Mesenchymal stem cell (in vitro differentiated cells and primary cell): ENCODE measurements at regions not wholly inside any gene's neighbourhood (a gene's known extent, or its start where the extent isn't known, plus 50 kb on each side); places are given as distances from the start of the nearest gene placed in this dataset.
"Not testable (repeated sequence)": the region's sequence is repeated elsewhere in the genome, so short reads cannot be mapped to it uniquely, and the experiment has no call there.

Experiments
- DNase-seq: peaks from one replicate; pipeline ENCODE4 v3.0.0-alpha.2; 2013
- H2AFZ ChIP-seq: one replicate; pipeline ENCODE4 v1.6.1; 2013; ENCODE audit warnings: low read depth, mild to moderate bottlenecking, control low read depth, inconsistent platforms, low read length, moderate library complexity
- H2AK5ac ChIP-seq: 2 replicates; pipeline ENCODE4 v1.6.1; 2013; ENCODE audit warnings: low read length, moderate library complexity, mild to moderate bottlenecking, inconsistent platforms; ENCODE audit not compliant: severe bottlenecking
- H2BK120ac ChIP-seq: one replicate; pipeline ENCODE4 v1.6.1; 2013; ENCODE audit warnings: low read depth, mild to moderate bottlenecking, inconsistent platforms, low read length, moderate library complexity
- H2BK12ac ChIP-seq, 2 experiments: one replicate each; pipeline ENCODE4 v1.6.1; 2013; ENCODE audit warnings: inconsistent platforms in 2 of 2, low read length in 2 of 2, mild to moderate bottlenecking in 2 of 2, moderate library complexity in 2 of 2, control low read depth in 1 of 2
- H2BK15ac ChIP-seq: one replicate; pipeline ENCODE4 v1.6.1; 2013; ENCODE audit warnings: mild to moderate bottlenecking, low read depth, inconsistent platforms; ENCODE audit not compliant: poor library complexity, severe bottlenecking
- H2BK5ac ChIP-seq: 2 replicates; pipeline ENCODE4 v1.6.1; 2013; ENCODE audit warnings: low read depth, mild to moderate bottlenecking, low read length, control low read depth, inconsistent platforms; ENCODE audit not compliant: poor library complexity, severe bottlenecking
- H3K14ac ChIP-seq, 2 experiments: one replicate each; pipeline ENCODE4 v1.6.1; 2013; ENCODE audit warnings: inconsistent platforms in 2 of 2, low read length in 2 of 2, control low read depth in 1 of 2, mild to moderate bottlenecking in 1 of 2, moderate library complexity in 1 of 2
- H3K18ac ChIP-seq, 2 experiments: one replicate each; pipeline ENCODE4 v1.6.1; 2013; ENCODE audit warnings: inconsistent platforms in 2 of 2, low read length in 2 of 2, control low read depth in 1 of 2, low read depth in 1 of 2, mild to moderate bottlenecking in 1 of 2
- H3K23ac ChIP-seq, 2 experiments: one replicate each; pipeline ENCODE4 v1.6.1; 2013; ENCODE audit warnings: inconsistent platforms in 2 of 2, low read length in 2 of 2, mild to moderate bottlenecking in 2 of 2, moderate library complexity in 2 of 2, control low read depth in 1 of 2
- H3K27ac ChIP-seq: 2 replicates; pipeline ENCODE4 v1.5.1; 2013; ENCODE audit warnings: mild to moderate bottlenecking, moderate library complexity, low read length, control low read depth, inconsistent platforms; ENCODE audit not compliant: poor library complexity, severe bottlenecking
- H3K27me3 ChIP-seq, 2 experiments: 2 replicates each; pipeline versions ENCODE4 v1.6.1 to v1.7.0; 2013; ENCODE audit warnings: low read length in 2 of 2, mild to moderate bottlenecking in 2 of 2, moderate library complexity in 2 of 2, control low read depth in 1 of 2, inconsistent platforms in 1 of 2; ENCODE audit not compliant: control insufficient read depth in 1 of 2, insufficient read depth in 1 of 2
- H3K36me3 ChIP-seq, 2 experiments: 2 replicates each; pipeline versions ENCODE4 v1.6.1 to v1.7.0; 2013; ENCODE audit warnings: low read length in 2 of 2, control low read depth in 1 of 2, inconsistent platforms in 1 of 2, low read depth in 1 of 2, mild to moderate bottlenecking in 1 of 2; ENCODE audit not compliant: insufficient read depth in 2 of 2, control insufficient read depth in 1 of 2
- H3K4ac ChIP-seq, 2 experiments: one replicate each; pipeline ENCODE4 v1.6.1; 2013; ENCODE audit warnings: inconsistent platforms in 2 of 2, low read length in 2 of 2, mild to moderate bottlenecking in 2 of 2, moderate library complexity in 2 of 2, control low read depth in 1 of 2, low read depth in 1 of 2
- H3K4me1 ChIP-seq: 2 replicates; pipeline ENCODE4 v1.6.1; 2013; ENCODE audit warnings: low read depth, low read length, control low read depth; ENCODE audit not compliant: control insufficient read depth, insufficient read depth
- H3K4me2 ChIP-seq: 2 replicates; pipeline ENCODE4 v1.6.1; 2013; ENCODE audit warnings: low read length, mild to moderate bottlenecking, inconsistent platforms; ENCODE audit not compliant: poor library complexity, severe bottlenecking
- H3K4me3 ChIP-seq, 2 experiments: 2 replicates each; pipeline versions ENCODE4 v1.5.1 to v1.7.0; 2013; ENCODE audit warnings: low read length in 2 of 2, mild to moderate bottlenecking in 2 of 2, control low read depth in 1 of 2, low read depth in 1 of 2; ENCODE audit not compliant: insufficient read depth in 1 of 2
- H3K79me1 ChIP-seq: replicated peaks from 2 replicates; pipeline ENCODE4 v1.6.1; 2013; ENCODE audit warnings: mild to moderate bottlenecking, control low read depth, low read length, inconsistent platforms; ENCODE audit not compliant: poor library complexity, severe bottlenecking
- H3K9ac ChIP-seq: 2 replicates; pipeline ENCODE4 v1.7.0; 2013; ENCODE audit warnings: mild to moderate bottlenecking, low read length, moderate library complexity
- H3K9me3 ChIP-seq: 2 replicates; pipeline ENCODE4 v1.7.0; 2013; ENCODE audit warnings: mild to moderate bottlenecking, low read length; ENCODE audit not compliant: control insufficient read depth
- H4K8ac ChIP-seq: one replicate; pipeline ENCODE4 v1.6.1; 2013; ENCODE audit warnings: inconsistent platforms, mild to moderate bottlenecking, low read length, moderate library complexity
- H4K91ac ChIP-seq: one replicate; pipeline ENCODE4 v1.6.1; 2013; ENCODE audit warnings: mild to moderate bottlenecking, low read length, inconsistent platforms
- WGBS: methylation state at CpG from one replicate; pipeline ENCODE4 v1.1.7; 2013; ENCODE audit warnings: mixed read lengths; 5-methylcytosine and 5-hydroxymethylcytosine counted together

GRCh38 chr9:26643826-26644225 lies 248.8 kb downstream of the CAAP1 start:
- Histone ChIP-seq H2BK12ac (no peak overlapping the region), H4K8ac (no peak overlapping the region), H2AK5ac (no peak overlapping the region), H3K23ac (no peak overlapping the region), H3K9me3 (no peaks in the 10 kb centered on the region), H3K27me3 (peaks cover 0 to 4% of the 10 kb centered on the region in 2 experiments), H2BK120ac (no peak overlapping the region), H3K4me3 (no peak overlapping the region), H3K27ac (no peak overlapping the region), H3K18ac (no peak overlapping the region), H3K9ac (no peak overlapping the region), H3K79me1 (no peaks in the 10 kb centered on the region), H3K36me3 (no peaks in the 10 kb centered on the region), H3K4ac (no peak overlapping the region), H2BK5ac (no peak overlapping the region), H3K14ac (no peak overlapping the region), H2BK15ac (no peak overlapping the region), H2AFZ (no peak overlapping the region), H3K4me2 (no peak overlapping the region), H4K91ac (no peak overlapping the region), H3K4me1 (no peaks in the 10 kb centered on the region)
- WGBS = 85% methylated on average over 2 of the region's 4 CpGs
- no peak for DNase-seq

- Histone ChIP-seq H3K27ac (no peak overlapping the region), H3K23ac (no peak overlapping the region), H3K4ac (no peak overlapping the region), H4K8ac (no peak overlapping the region), H3K18ac (no peak overlapping the region), H3K4me1 (no peaks in the 10 kb centered on the region), H3K14ac (no peak overlapping the region), H3K36me3 (no peaks in the 10 kb centered on the region), H3K4me3 (no peak overlapping the region), H3K9me3 (no peaks in the 10 kb centered on the region), H3K4me2 (no peak overlapping the region), H3K9ac (no peak overlapping the region), H2BK12ac (no peak overlapping the region), H2BK15ac (no peak overlapping the region), H2BK120ac (no peak overlapping the region), H3K79me1 (no peaks in the 10 kb centered on the region), H3K27me3 (peaks cover 3 to 4% of the 10 kb centered on the region in 2 experiments), H2AK5ac (no peak overlapping the region), H4K91ac (no peak overlapping the region), H2AFZ (no peak overlapping the region), H2BK5ac (no peak overlapping the region)
- no peak for DNase-seq
- WGBS = no CpG with 5 or more reads among the region's 1 CpG
Measured at GRCh38 chr9:26639761-26640160, 252.8 kb downstream of the CAAP1 start.

- H3K27me3 ChIP-seq = peaks cover 0 to 3% of the 10 kb centered on the region in 2 experiments
- no peak overlapping the region for H2AK5ac ChIP-seq
- no peak overlapping the region for H3K4ac ChIP-seq
- no peak overlapping the region for H2BK15ac ChIP-seq
- H2AFZ ChIP-seq = no peak overlapping the region
- H4K91ac ChIP-seq = no peak overlapping the region
- H3K9ac ChIP-seq = no peak overlapping the region
- WGBS = 74% methylated on average over 4 of the region's 4 CpGs
- no peak overlapping the region for H2BK5ac ChIP-seq
- no peaks in the 10 kb centered on the region for H3K9me3 ChIP-seq
- no peaks in the 10 kb centered on the region for H3K4me1 ChIP-seq
- no peak overlapping the region for H2BK120ac ChIP-seq
- H3K4me2 ChIP-seq = no peak overlapping the region
- no peaks in the 10 kb centered on the region for H3K79me1 ChIP-seq
- DNase-seq = no peak
- no peak overlapping the region for H3K27ac ChIP-seq
- no peak overlapping the region for H2BK12ac ChIP-seq
- H3K4me3 ChIP-seq = no peak overlapping the region
- no peak overlapping the region for H3K14ac ChIP-seq
- no peak overlapping the region for H3K18ac ChIP-seq
- H3K23ac ChIP-seq = no peak overlapping the region
- no peaks in the 10 kb centered on the region for H3K36me3 ChIP-seq
- no peak overlapping the region for H4K8ac ChIP-seq
Measured at GRCh38 chr9:26637101-26637500, 255.5 kb downstream of the CAAP1 start.

GRCh38 chr9:26613851-26614350 lies 278.7 kb downstream of the CAAP1 start:
- not testable (repeated sequence) for H3K4me2 ChIP-seq, H2BK120ac ChIP-seq, H2BK15ac ChIP-seq, H3K4ac ChIP-seq, H3K9ac ChIP-seq, H2BK12ac ChIP-seq, H3K79me1 ChIP-seq, H4K91ac ChIP-seq, H3K23ac ChIP-seq, H2AFZ ChIP-seq, H3K9me3 ChIP-seq, H2BK5ac ChIP-seq, H3K27ac ChIP-seq, H3K36me3 ChIP-seq, H3K27me3 ChIP-seq, H4K8ac ChIP-seq, H3K4me1 ChIP-seq, H2AK5ac ChIP-seq, H3K14ac ChIP-seq, H3K18ac ChIP-seq, H3K4me3 ChIP-seq
- 45% methylated on average over 9 of the region's 12 CpGs for WGBS
- peak; percentile 23 for DNase-seq
